ENCODE measurements at regions not wholly inside any gene's neighbourhood (a gene's known extent, or its start where the extent isn't known, plus 50 kb on each side); places are given as distances from the start of the nearest gene placed in this dataset.

GRCh38 chr17:55605705-55606487 is 94.6 kb upstream of the SMIM36 start:
- no peak for TF ChIP-seq USF1 (IDR thresholded peaks at IDR 0.05)
- no peak for TF ChIP-seq CEBPB (IDR thresholded peaks at IDR 0.05)
- TF ChIP-seq EP300 (IDR thresholded peaks at IDR 0.05; ENCODE audit: borderline replicate concordance), result no peak
- no peak for TF ChIP-seq FOXM1 (IDR thresholded peaks at IDR 0.05; ENCODE audit: borderline replicate concordance, low read depth)
- no peak for TF ChIP-seq TAF1 (IDR thresholded peaks at IDR 0.05; ENCODE audit: low read depth)
- no peak for TF ChIP-seq MAX (IDR thresholded peaks at IDR 0.05)
- no peak for TF ChIP-seq YY1 (IDR thresholded peaks at IDR 0.05; ENCODE audit: low read depth)
- TF ChIP-seq ZBTB7A (IDR thresholded peaks at IDR 0.05; ENCODE audit: low read depth), result no peak
- TF ChIP-seq CREB1 (IDR thresholded peaks at IDR 0.05; ENCODE audit: low read depth), result no peak
- no peak for TF ChIP-seq REST (IDR thresholded peaks at IDR 0.05; ENCODE audit: low read depth)

Measured in Ishikawa (cell line).